ENCODE measurements at regions not wholly inside any gene's neighbourhood (a gene's known extent, or its start where the extent isn't known, plus 50 kb on each side); places are given as distances from the start of the nearest gene placed in this dataset.

DNA sequence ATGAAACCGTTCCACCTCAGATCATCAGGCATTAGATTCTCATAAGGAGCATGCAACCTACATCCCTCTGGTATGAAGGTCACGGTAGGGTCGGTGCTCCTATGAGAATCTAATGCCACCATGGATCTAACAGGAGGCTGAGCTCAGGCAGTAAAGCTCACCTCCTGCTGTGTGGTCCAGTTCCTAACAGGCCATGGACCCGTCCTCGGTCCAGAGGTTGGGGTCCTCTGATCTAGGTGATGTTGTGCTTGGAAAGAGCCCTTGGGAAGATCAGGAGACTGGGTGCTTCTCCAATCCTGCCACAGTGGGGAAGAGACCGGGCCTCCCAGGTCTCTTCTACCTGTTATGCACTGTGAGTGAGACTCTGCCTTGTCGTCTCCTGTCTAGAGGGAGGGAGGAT, 104.6 kb downstream of the ACKR3 start:
- DNase-seq, result no peak

DNA sequence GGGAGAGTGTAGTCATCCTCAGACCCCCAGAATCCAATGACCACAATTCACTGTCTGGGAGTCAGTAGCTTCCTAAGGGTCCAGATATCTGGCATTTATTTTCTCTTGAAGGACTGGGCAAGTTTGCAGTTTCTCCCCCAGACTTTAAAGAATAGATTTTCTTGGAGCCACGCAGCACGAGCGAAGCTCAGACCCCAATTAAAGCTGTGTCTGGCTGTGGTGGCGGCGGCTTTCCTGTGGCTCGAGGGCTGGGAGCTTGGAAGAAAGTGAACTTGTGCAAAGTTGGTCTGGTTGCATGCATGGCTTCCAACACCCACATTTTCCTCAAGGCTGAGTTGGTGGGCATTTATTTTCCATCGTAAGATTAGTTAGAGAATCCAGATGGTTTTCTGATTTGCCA, 105.0 kb downstream of the ACKR3 start:
- no peak for DNase-seq

DNA sequence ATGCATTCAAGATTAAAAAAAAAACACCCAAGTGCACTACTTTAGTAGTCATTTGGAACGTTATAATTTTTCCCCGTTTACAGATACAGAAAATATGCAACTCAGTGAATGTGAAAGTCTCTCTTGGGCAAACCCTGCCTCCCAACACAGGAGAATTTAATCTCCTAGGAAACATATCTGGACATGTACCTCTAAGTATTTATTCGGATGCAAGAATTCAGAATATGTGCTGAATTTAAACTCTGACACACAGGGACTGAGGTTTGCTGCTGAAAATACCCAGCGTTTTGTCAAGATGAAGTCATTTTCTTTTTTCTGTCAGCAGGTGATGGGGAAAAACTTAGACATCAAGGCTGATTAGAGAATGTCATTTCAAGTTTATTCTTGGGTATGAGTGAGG, 105.4 kb downstream of the ACKR3 start:
- DNase-seq, result no peak

DNA sequence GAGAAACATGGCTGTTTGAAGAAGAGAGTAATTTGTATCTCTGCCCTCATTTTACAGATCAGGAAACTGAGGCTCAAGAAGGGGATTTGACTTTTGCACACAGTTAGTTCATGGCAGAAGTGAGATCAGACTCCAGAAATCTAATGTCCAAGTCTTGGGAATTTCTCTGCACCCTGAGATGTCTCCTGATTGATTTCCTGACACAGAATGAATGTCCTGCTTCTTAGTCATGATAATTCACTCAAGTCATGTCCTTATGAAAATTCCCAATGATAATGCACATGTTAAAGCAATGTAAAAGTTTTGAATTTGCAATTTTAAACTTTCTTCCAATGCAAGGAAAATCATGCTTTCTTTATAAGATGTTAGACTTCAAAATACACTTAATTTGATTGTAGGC, 105.9 kb downstream of the ACKR3 start:
- no peak for DNase-seq

DNA sequence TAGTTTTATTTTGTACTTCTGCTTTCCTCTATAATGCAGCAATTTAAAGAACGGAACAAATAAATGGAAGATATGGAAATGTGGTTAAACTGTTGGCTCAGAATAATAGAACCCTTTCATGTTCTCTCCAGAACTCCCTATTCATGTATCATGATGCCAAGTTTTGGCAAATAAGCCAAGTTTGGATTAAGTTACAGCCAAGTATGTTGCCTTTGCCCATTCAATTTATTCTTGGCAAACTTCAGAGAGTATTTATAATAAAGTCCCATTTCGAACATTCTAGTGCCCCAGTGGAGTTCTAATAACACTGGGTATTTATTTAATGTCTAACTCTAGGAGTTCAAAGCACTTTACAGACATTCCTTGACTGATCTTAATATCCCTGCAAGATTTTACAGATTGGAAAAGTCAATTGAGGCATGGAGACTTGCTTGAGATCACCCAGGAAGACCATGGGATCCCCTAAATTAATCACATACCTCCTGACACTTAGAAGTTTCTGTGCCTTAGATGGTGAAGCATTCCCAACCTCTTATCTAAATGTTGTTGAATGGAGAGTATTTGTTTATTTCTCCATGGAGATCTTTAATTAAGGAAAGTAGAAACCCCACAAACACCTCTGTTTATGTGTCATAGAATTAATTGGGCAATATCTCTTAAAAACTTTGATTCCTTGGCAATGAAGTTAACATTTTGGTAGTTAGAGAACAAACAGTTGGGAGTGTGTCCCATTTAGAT, 106.7 kb downstream of the ACKR3 start:
- DNase-seq, result no peak

DNA sequence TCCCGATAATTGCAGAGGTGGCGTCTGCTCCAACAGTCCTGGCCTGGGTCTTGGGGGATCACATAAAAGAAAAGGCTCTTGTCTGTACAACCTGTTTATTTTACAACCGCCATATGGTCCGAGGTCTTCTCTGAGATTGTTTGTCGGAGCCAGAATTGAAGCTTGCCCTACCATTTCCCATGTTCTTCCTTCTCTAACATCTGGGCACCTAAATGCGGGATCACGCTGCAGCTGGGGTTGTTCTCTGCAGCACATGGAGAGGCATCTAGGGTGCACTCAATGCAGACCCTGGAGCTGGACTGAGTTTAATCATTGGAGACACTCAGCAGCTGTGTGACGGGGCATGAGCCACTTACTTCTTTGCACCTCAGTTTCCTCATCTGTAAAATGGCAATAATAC, 107.7 kb downstream of the ACKR3 start:
- peak; percentile 38 for DNase-seq

DNA sequence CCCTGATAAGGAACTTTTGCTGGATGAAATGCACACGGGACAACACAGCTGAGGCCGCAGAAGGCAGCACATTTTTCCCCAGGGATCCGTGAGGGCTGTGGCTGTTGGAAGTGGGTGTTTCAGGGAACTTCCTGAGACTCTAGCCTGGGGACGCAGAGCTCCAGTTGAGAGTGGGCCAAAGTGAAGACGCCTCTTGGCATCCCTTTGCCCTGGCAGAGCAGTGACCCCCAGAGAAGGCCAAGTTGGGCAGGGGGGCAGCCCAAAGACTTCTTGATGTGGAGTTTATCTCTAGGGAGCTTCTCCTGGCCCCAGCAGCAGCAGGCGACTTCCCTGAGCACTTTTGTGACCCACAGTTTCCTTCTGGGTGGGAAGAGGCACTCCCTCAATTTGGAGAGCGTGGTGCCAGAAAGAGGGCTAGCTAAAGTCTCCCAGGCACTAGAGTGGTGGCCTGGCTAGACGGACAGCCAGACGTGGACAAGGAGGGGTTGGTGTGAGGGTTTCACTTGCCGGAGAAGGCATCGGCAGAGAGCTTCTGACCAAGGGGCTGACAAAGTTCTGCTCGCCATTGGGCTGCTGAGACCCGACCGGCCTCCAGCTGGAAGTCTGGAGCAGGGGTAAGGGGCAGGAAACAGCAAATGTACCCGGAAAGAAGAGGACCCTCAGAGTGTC, 108.8 kb downstream of the ACKR3 start:
- no peak for DNase-seq

DNA sequence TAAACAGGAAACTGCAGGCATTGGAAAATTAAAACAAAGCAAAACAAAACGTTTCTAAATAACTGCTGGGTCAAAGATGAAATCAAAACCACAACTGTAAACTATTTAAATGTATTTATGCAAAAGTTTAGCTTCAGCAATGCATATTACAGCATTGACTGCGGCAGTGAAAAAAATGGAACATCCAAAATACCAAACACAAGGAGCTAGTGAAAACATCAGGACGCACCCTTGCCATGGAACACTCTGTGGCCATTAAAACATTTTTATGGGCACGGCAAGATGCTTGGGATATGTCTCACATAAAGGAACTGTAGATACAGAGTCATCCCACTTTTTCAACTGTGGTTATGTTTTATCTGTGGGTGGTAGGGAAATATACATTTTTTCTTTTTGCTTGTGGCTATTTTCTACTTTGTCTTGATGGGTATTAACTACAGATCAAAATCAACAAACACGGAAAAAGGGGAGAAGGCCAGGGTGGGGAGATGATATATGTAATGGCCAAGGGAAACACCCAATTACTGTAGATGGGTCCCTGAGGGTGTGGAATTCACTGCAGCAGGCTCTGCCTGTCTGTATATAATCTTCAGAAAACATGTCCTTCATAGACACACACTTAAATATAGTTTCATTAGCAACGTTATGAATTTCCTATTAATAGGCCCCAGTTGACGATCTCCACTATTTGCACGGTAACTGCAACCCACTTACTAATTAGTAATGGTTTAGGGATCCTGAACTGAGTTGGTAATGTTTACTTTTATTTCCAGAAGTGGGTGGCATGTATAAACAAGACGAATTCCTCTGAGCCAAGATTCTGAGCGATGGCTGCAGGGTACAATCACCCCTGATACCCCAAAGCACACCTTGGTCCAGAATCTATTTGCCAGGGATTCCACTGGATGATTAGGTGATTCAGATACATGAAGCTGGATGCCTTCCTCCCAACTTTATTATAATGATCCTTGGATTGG, 110.5 kb downstream of the ACKR3 start:
- no peak for DNase-seq

DNA sequence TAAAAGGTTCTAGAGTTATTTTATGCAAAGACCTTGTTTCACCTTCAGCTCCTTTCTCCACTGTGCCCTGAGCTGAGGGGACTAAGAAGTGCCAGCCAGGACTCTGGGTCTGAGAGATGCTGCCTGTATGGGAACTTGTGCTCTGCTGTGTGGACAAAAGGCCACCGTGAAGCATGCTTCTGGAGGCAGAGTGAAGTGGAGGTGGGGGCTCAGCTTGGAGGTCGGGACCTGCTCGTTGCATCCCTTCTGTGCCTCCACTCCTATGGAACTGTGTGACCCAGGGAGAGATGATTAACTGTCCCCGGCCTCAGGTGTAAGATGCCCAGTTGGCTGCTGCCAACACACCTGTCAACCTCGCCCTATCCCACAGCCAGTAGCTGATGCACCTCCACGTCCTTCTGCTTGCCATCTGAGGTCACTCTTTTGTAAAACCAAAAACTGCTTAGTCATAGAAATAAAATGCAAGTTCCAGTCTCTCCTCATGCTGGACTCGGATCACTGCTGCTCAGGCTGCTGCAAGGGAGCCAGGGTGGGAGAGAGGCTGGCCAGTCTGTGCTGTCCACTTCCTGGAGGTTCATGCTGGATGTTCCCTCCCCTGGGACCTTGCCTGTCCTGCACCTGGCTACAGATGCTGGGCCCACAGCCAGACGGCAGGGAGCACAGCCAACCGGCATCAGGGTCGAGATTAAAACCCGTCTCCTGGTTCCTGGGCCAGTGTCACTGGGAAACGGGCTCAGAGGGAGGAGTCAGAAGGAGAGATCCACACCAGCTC, 113.2 kb downstream of the ACKR3 start:
- no peak for DNase-seq

DNA sequence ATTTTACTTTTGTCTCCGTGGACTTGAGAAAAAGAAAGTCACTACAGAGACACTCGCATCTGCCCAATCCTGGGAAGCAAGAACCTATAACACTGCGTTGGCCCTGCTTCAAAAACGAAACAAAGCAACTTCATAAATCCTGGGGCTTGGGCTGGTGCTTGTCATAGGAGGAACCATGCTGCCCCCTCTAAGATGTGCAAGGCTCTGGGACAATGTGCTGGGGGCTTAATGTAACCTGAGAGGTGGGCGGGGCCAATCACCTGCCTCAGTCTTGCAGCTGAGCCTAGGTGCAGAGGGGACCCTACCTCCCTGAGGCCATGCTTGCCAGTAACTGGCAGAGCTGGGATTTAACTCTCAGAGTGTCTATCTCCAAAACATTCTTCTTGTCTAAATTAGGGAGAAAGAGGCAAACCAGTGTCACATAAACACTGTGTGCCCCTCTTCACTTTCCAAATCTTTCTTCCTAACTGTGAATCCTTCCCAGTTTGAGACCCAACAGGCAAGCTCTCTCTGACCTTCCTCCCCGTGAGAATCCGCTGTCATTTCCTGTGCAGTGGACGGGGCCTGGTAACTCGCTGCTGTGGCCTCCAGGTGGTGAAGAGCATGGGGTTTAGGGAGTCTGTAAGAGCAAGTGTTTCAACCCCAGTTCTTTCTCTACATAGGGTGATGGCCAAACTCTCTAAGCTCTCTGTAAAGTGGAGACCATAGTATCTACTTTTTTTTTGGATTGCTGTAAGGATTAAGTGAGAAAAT, 115.1 kb downstream of the ACKR3 start:
- no peak for DNase-seq

DNA sequence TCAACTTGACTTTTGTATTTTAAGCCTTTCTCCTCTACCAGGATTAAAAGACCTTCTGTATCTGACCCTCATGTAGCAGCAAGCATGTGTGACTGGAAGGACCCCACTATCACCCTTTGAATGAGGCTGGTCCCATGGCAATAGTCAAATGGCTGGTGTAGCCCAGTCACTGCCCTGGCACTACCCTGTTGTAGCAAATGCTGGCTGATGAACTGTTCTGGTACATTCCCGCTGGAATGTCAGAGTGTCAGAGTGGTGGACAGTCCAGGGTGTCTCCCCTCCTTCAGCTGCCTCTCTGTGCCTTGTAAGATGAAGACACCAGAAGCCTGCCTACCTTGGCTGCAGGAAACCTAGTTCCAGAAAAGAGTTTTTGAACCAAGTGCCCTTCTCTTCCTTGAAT, 115.7 kb downstream of the ACKR3 start:
- no peak for DNase-seq

DNA sequence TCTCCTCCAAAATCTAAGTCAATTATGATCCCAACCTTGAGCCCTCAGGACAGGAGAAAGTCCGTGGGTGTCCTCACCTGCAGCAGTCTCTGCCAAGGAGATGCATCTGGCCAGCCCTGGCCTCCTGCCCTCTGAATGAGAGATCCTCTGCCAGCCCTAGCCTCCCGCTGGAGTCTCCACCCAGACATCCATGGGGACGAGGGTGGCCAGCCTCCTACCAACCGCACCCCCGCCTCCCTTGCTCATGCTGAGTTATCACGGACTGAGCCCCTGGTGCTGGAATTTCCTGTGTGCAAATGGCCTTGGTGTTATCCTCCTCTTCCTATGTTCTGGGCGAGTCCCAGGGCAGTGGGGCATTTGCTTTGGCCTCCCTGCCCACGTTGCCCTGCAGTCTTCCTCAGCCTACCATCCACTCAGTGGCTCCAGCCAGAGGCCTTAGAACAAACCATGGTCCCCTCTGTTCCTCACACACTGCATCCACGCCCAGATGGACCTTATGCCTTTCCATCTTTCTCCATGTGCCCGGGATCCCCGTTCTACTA, 116.4 kb downstream of the ACKR3 start:
- no peak for DNase-seq

DNA sequence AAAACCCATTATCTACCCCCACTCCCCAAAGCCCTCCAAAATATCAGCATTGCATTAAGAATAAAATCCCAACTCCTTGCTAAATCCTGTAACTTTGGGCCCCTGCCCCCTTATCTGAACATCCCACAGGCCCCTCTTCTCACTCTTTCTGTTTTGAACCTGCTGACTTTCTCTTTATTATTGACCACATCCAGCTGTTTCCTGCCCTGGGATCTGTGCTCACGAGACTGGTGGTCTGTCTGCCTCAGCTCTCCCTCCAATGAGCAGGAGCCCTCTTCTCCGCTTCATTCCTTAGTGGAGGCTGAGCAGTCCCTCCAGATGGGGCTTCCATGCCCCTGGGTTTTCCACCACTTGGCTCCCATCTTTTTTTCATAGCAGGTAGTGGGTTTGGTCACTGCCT, 116.9 kb downstream of the ACKR3 start:
- no peak for DNase-seq

DNA sequence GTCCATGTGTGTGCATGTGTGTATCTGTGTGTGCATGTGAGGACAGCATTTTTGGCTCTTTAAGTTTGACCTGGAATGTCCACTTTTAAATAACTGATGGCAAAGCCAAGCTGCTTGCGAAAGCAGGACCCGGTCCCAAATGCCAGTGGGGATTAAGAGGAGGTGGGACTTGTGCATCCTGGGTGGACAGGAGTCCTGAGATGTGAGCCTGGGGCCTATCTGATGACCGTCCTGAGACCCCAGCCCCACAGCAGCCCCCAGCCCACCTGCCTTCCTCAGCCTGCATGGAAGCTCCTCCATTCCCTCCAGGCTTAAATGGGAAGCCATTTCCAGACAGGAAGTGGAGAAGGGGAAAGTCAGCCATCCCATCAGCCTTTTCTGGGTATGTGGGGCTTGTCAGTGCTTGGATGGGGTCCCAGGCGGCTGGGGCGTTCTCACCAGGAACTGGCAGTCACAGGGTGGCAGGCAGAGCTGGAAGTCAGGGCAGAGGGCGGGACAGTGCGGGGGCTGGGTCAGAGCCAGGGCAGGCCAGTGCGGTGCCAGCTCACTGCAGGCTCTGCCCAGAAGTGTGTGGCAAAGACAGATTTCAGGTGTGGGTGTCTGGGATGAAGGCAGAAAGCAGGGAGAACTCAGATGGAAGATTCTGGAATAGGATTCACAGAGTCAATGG, 117.8 kb downstream of the ACKR3 start:
- no peak for DNase-seq

DNA sequence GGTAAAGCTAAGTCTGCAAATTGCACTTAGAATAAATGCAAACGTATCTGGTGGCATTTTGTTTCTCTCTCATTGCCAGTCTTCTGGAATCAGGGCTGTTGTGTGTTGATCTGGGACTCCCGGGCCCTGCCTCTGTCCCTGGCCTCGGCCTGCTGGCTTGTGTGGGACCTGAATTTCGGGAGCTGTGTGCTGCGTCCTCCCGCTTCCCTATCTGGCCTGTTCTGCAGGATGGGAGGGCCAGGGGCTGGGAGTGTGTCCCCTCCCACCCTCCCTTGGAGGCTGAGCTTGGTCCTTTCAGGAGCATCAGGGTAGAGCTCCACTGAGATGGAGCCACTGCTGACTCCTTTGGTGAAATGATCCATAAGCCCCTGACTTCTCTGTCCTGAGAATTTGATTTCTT, 118.5 kb downstream of the ACKR3 start:
- DNase-seq, result no peak

DNA sequence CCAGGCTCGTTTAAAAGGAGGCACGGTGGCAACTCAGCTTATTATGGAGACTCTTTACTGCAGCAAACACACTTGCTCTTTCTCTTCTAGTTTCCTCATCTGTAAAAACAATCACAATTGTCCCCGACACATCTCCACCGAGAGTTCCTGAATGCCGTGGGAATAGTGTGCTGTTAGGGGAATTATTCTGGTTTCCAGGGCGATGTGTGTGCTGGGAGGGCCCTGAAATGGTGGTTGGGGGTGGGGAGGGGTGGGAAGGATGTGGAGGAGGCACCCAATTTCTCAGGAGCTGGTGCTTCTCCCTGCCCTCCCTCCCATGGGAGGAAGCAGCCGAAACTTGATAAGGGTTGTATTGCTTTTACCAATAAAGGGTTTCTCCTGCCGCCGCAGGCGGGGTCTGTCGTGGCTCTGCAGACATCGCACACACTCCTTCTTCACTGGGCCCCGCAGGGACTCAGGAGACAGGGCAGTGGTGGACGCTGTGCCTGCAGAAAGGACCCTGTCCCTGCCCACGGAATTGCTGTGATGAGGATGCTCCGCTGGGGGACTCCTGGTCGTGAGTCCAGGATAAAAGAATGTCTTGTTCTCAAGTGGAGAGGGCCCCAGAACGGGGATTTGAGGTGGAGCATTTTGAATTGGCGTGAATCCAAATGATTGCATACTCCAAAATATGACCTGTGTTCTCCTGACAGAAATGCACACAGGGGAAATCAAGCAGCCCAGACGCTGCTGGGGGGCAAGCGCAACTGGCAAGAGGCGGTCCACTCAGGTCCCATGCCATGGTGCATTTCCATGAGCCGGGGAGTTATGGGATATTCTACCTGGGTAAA, 119.2 kb downstream of the ACKR3 start:
- peak; percentile 46 for DNase-seq

DNA sequence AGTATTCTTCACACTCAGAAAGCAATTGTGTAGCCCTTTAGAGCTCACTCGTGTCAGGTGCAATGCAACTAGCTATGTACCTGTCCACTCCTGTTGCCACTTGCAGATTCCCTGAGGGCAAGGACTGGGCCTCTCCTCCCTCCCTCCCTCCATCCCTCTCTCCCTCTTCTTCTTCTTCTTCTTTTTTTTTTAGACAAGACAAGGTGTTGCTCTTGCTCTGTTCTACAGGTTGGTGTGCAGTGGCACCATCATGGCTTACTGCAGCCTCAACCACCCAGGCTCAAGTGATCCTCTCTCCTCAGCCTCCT, 119.7 kb downstream of the ACKR3 start:
- no peak for DNase-seq

DNA sequence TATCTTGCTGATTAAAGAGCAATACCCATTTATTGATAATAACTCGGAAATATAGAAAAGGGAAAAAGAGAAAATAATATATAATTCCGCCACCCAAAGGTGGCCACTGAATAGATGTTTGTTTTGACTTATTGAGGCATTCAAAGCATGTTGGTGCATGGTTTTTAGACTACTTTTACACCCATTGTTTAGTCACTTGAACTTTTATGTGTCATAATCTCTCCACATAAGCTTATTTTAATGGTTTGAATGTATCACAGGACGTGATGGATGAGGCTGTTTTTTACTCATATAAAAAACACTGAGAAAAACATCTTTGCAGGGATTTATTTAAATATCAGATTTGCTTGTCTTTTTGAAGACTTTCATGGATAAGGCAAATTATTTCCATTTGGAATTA, 120.4 kb downstream of the ACKR3 start:
- no peak for DNase-seq

DNA sequence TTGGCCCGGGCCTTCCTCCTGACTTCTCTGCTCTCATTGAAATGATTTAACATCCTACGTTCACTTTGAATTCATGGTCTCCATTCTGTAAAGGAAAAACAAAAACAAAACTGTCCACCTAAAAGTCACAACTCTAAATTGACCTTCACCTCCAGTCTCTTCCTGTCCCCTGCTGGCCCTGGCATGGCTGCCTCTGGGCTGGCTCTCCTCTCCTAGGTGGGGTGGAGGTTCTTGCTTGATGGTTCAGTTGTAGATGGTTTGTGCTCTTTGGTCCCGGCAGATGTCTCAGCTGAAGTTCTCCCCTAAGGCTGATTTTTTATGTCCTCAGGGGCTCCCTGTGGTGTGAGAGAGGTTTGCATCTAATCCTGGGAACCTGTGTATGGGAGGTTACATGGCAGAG, 121.1 kb downstream of the ACKR3 start:
- DNase-seq, result no peak

DNA sequence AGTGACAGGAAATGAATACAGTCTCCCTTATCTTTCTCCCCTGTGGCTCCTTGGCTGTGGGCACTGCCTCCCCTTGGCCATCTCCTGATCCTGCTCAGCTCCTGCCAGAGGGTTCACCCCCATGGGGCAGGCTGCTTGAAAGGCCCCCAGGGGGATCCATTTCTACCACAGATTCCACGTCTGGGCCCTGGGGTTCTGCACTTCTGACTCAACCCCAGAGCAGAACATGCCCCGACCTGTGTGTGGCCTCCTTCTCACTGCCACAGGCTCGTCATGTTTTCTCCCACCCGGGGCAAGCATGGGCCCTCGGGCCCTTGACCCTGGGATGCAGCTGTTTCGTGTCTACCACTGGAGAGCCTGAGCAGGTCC, 122.2 kb downstream of the ACKR3 start:
- DNase-seq, result no peak

DNA sequence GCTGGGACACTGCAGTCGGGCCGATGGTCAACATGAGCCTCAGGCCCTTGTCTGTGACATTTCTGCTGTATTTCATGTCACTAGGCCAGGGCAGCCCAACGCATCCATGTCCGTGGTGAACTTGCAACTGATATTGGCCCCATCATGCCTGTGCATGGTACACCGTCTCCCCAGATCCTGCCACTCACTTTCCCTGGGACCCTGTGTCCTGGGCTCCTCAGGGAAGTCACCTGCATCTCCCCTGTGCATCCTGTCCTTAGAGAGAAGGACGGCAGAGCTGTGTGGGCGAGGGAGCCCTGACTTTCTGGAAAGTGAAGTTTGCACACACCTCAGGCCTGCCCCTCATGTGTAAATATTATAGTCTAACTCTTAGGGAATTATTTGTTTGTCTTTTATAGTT, 123.3 kb downstream of the ACKR3 start:
- DNase-seq, result no peak
